GM23248 (cell line): ENCODE measurements at regions not wholly inside any gene's neighbourhood (a gene's known extent, or its start where the extent isn't known, plus 50 kb on each side); places are given as distances from the start of the nearest gene placed in this dataset.

ENCODE experiments used
- DNase-seq: peaks from one replicate; pipeline ENCODE4 v3.0.0-alpha.2; 2015
- H2AFZ ChIP-seq: fragments of 200-600 bp; sonication (generic); 2 replicates; pipeline ENCODE4 v1.6.1; 2016; ENCODE audit warnings: antibody characterized with exemption
- H3F3A ChIP-seq: fragments of 200-600 bp; sonication (generic); 2 replicates; pipeline ENCODE4 v1.6.1; 2016; ENCODE audit warnings: mild to moderate bottlenecking, antibody characterized with exemption, mixed run types; ENCODE audit not compliant: insufficient read depth
- H3K27ac ChIP-seq: fragments of 200-600 bp; sonication (generic); 2 replicates; pipeline ENCODE4 v1.5.1; 2016; ENCODE audit warnings: mild to moderate bottlenecking
- H3K27me3 ChIP-seq: fragments of 200-600 bp; sonication (generic); replicated peaks from 2 replicates; pipeline ENCODE4 v1.6.1; 2016; ENCODE audit warnings: mild to moderate bottlenecking; ENCODE audit not compliant: insufficient read depth
- H3K36me3 ChIP-seq: fragments of 200-600 bp; sonication (generic); 2 replicates; pipeline ENCODE4 v1.6.1; 2016; ENCODE audit warnings: low read depth, mild to moderate bottlenecking
- H3K4me1 ChIP-seq: fragments of 200-600 bp; sonication (generic); 2 replicates; pipeline ENCODE4 v1.6.1; 2016; ENCODE audit warnings: mild to moderate bottlenecking; ENCODE audit not compliant: insufficient read depth
- H3K4me2 ChIP-seq: fragments of 200-600 bp; sonication (generic); one replicate; pipeline ENCODE4 v1.6.1; 2016; ENCODE audit warnings: mild to moderate bottlenecking; ENCODE audit not compliant: unreplicated experiment
- H3K4me3 ChIP-seq: fragments of 200-600 bp; sonication (generic); 2 replicates; pipeline ENCODE4 v1.5.1; 2016; ENCODE audit warnings: mild to moderate bottlenecking
- H3K79me2 ChIP-seq: fragments of 200-600 bp; sonication (generic); 2 replicates; pipeline ENCODE4 v1.6.1; 2016; ENCODE audit warnings: mild to moderate bottlenecking; ENCODE audit not compliant: insufficient read depth
- H3K9ac ChIP-seq: fragments of 200-600 bp; sonication (generic); 2 replicates; pipeline ENCODE4 v1.6.1; 2016; ENCODE audit warnings: mild to moderate bottlenecking
- H3K9me2 ChIP-seq: fragments of 200-600 bp; sonication (generic); 2 replicates; pipeline ENCODE4 v1.6.1; 2016; ENCODE audit warnings: mixed run types, mild to moderate bottlenecking, moderate library complexity; ENCODE audit not compliant: insufficient read depth
- H3K9me3 ChIP-seq: fragments of 200-600 bp; sonication (generic); one replicate; pipeline ENCODE4 v1.6.1; 2017; ENCODE audit warnings: low read depth
- H4K20me1 ChIP-seq: fragments of 200-600 bp; sonication (generic); 2 replicates; pipeline ENCODE4 v1.6.0; 2016; ENCODE audit not compliant: insufficient read depth
- EZH2 ChIP-seq: fragments of 200-600 bp; sonication (generic); IDR thresholded peaks from 2 replicates; pipeline ENCODE4 v1.6.1; 2018; ENCODE audit warnings: antibody characterized with exemption, mild to moderate bottlenecking; ENCODE audit not compliant: insufficient read depth, poor library complexity, severe bottlenecking
- EZH2phosphoT487 ChIP-seq: fragments of 200-600 bp; sonication (generic); IDR thresholded peaks from 2 replicates; pipeline ENCODE4 v1.6.1; 2018; ENCODE audit warnings: antibody characterized with exemption, moderate library complexity, mild to moderate bottlenecking, low read depth; ENCODE audit not compliant: insufficient read depth
- WGBS, 2 experiments: methylation state at CpG; one replicate each; pipeline ENCODE4 v1.1.6; 2015 to 2017; ENCODE audit warnings: low lambda C conversion rate in 2 of 2, low coverage in 1 of 2; ENCODE audit errors: missing lambda C conversion rate in 2 of 2; 5-methylcytosine and 5-hydroxymethylcytosine counted together
- in situ Hi-C: fragments of 300-500 bp; cut with MboI; formaldehyde crosslinking; loops from 2 replicates; pipeline ENCODE4 v1.15.0; 2020

DNA sequence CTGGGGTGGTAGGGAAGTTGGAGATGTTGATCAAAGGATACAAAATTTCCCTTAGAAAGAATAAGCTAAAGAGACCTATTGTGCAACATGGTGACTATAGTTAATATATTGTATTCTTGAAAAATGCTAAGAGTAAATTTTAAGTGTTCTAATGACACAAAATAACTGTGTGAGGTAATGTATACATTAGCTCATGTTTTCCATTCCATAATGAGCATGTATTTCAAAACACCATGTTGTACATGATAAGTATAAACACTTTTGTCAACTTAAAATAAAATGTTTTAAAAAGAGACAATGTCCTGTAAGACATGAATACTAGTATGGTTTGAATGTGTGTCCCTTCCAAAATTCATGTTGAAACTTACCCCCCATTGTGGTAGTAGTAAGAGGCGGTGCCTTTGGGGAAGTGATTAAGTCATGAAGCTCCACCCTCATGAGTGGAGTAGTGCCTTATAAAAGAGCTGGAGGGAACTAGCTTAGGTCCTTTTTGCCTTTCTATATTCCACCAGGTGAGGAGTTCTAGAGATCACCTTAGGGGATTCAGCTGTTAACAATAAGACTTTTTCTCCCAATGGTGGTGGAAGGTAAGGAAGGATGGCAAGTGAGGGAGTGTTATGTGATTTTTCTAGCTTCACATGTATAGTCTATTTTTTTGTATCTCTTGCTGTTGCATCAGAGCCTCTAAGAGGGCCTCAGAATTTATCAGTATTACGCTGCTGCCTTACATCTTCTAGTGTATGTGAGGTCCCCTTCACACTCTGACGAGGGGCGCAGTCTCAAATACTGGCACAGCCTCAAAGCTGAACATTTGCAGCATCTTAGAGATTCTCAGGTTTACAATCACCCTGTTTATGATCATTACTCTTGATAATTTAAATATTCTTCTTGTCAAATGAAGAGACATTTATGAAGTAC, 94.9 kb upstream of the NREP start:
- Histone ChIP-seq H3K4me1 (0 out of 2 replicates have a peak, but pooled peaks cover 2% of the 10 kb centered on the region), H3K36me3 (no peaks in the 10 kb centered on the region), H3K9me3 (no peaks in the 10 kb centered on the region), H3K79me2 (no peaks in the 10 kb centered on the region), H3K27ac (no peak overlapping the region), H3K27me3 (no peaks in the 10 kb centered on the region), H2AFZ (no peak overlapping the region), H3K4me3 (no peak overlapping the region), H4K20me1 (no peaks in the 10 kb centered on the region), H3K4me2 (no peak overlapping the region), H3K9ac (no peak overlapping the region), H3K9me2 (peaks cover 4% of the 10 kb centered on the region; the same call in 1 of the 2 replicates), H3F3A (no peaks in the 10 kb centered on the region)
- WGBS, 2 experiments, result 87 to 91% methylated on average over 4 of the region's 4 CpGs
- TF ChIP-seq EZH2phosphoT487 (no peak), EZH2 (no peak)
- in situ Hi-C loops, result no loop called here
- no peak for DNase-seq

DNA sequence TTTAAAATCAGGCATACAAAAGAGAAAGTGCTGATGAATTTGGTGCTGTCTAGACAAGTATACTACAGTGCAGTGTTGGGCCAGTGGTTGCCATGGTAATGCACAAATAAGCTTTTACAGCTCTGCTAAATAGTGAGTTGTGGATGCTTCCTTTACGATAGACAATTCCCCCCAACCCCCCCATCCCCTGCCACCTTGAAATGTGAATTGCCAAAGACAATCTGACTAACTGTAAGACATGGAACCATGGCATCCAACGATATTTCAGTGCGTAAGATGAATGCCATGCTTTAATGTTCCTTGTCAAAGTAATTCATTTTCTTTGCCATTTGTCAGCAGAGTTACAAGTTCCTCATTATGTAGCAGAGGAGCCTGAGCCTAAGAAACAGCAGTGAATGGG, 91.5 kb upstream of the NREP start:
- no peak overlapping the region for H3K4me3 ChIP-seq
- no peaks in the 10 kb centered on the region for H4K20me1 ChIP-seq
- 0 out of 2 replicates have a peak, but pooled peaks cover 2% of the 10 kb centered on the region for H3K4me1 ChIP-seq
- no peaks in the 10 kb centered on the region for H3K27me3 ChIP-seq
- no peak overlapping the region for H3K4me2 ChIP-seq
- DNase-seq, result no peak
- H3K79me2 ChIP-seq, result no peaks in the 10 kb centered on the region
- in situ Hi-C loops, result no loop called here
- H3K9me2 ChIP-seq, result peaks cover 4% of the 10 kb centered on the region; the same call in 1 of the 2 replicates
- H3K9me3 ChIP-seq, result no peaks in the 10 kb centered on the region
- H2AFZ ChIP-seq, result no peak overlapping the region
- no peak overlapping the region for H3K27ac ChIP-seq
- WGBS, 2 experiments, result 53 to 61% methylated on average over 2 to 3 of the region's 3 CpGs
- no peak overlapping the region for H3K9ac ChIP-seq
- no peaks in the 10 kb centered on the region for H3K36me3 ChIP-seq
- no peak for TF ChIP-seq EZH2phosphoT487
- TF ChIP-seq EZH2, result no peak
- no peaks in the 10 kb centered on the region for H3F3A ChIP-seq

DNA sequence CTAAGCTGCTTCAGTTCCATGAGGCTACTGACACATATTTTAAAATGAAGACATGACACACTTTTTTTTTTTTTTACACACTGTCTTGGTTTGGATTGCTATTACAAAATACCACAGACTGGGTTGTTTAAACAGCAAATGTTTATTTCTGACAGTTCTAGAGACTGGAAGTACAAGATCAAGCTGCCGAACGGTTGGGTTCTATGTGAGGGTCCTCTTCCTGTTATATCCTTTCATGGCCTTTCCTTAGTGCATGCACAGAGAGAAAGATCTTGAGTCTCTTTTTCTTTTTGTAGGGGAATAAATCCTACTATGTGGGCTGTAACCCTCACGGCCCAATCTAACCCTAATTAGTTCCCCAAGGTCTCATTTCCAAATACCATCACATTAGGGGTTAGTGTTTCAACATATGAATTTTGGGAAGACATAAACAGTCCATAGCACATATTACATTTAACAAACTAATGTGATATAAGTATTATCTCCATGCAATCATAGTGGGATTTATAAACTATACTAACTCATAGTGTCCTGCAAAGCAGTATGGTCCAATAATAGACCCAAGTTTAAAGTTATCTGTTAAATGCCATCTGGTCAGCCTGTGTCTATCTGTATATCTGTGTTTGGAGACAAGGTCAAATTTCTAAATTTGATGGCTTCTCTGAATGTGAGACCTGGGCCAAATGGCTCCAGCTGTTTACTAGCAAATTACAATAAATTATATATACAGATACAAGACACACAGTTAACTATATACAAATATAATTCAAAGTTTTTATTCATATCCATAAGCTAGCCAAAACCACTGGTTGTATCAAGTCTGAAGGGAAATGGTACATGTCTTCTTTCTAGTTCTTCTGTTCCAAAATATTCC, 90.3 kb upstream of the NREP start:
- Histone ChIP-seq H3K9me2 (peaks cover 4% of the 10 kb centered on the region; the same call in 1 of the 2 replicates), H3K9ac (no peak overlapping the region), H3K4me3 (no peak overlapping the region), H4K20me1 (no peaks in the 10 kb centered on the region), H3K4me2 (no peak overlapping the region), H3F3A (no peaks in the 10 kb centered on the region), H3K27me3 (no peaks in the 10 kb centered on the region; the same call in 1 of the 2 replicates), H2AFZ (no peak overlapping the region), H3K9me3 (no peaks in the 10 kb centered on the region), H3K79me2 (no peaks in the 10 kb centered on the region), H3K36me3 (no peaks in the 10 kb centered on the region), H3K27ac (no peak overlapping the region), H3K4me1 (0 out of 2 replicates have a peak, but pooled peaks cover 2% of the 10 kb centered on the region)
- in situ Hi-C loops, result no loop called here
- DNase-seq, result no peak
- TF ChIP-seq EZH2 (no peak), EZH2phosphoT487 (no peak)
- 95 to 97% methylated on average over 3 of the region's 3 CpGs for WGBS, 2 experiments

DNA sequence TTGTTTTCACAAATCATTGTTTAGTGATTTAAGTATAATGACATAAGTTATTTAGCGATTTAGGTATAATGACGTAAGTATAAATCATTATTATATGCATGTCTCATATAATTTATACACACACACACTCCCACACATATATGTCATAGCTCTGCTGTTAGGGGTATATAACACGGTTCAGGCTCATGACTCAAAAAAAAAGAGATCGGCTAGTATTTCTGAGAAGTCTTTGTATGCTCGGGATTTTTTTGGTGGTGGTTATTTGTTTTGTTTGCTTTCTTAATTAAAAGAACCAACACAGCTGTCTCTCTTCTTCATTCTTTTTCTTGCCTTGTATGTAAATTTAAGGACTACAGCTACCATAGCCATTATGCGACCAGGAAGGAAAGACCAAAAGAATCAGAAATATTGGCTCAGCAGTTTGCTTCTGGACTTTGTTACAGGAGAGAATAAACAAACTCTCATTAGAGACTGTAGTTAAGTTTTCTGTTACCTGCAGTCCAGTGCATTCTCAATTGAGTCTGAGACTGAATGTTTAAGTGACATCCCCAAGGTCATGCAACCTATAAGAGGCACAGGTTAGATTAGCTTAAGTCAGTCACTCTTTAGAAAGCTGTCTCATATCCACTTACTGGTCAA, 83.2 kb upstream of the NREP start:
- in situ Hi-C loops, result no loop called here
- no peak overlapping the region for H3K4me3 ChIP-seq
- WGBS, 2 experiments, result 78 to 82% methylated on average over 6 of the region's 6 CpGs

More for the DNA sequence above, 83.2 kb upstream of the NREP start:
- Histone ChIP-seq H3K79me2 (no peaks in the 10 kb centered on the region), H3K27ac (no peak overlapping the region), H2AFZ (no peak overlapping the region), H3K9ac (no peak overlapping the region), H3K27me3 (no peaks in the 10 kb centered on the region; the same call in 1 of the 2 replicates), H3K4me2 (no peak overlapping the region), H3K36me3 (no peaks in the 10 kb centered on the region), H3K9me2 (no peaks in the 10 kb centered on the region), H3K9me3 (no peaks in the 10 kb centered on the region), H4K20me1 (no peaks in the 10 kb centered on the region), H3F3A (no peaks in the 10 kb centered on the region), H3K4me1 (peaks cover 18% of the 10 kb centered on the region)
- no peak for TF ChIP-seq EZH2
- no peak for TF ChIP-seq EZH2phosphoT487
- DNase-seq, result no peak
